MM.1S (cell line): ENCODE measurements at regions not wholly inside any gene's neighbourhood (a gene's known extent, or its start where the extent isn't known, plus 50 kb on each side); places are given as distances from the start of the nearest gene placed in this dataset.

Source experiments
- DNase-seq: peaks from one replicate; pipeline ENCODE4 v3.0.0-alpha.2; 2015
- H2AFZ ChIP-seq: fragments of 300-600 bp; sonication (generic); 2 replicates; pipeline ENCODE4 v1.6.0; 2016; ENCODE audit warnings: antibody characterized with exemption, low read length
- H3F3A ChIP-seq: fragments of 300-600 bp; sonication (generic); 2 replicates; pipeline ENCODE4 v1.6.1; 2016; ENCODE audit warnings: mild to moderate bottlenecking, antibody characterized with exemption, low read length, moderate library complexity, mixed read lengths; ENCODE audit not compliant: insufficient read depth
- H3K27ac ChIP-seq: fragments of 300-600 bp; sonication (generic); 2 replicates; pipeline ENCODE4 v1.5.1; 2016; ENCODE audit warnings: mild to moderate bottlenecking, low read length
- H3K27me3 ChIP-seq: fragments of 300-600 bp; sonication (generic); replicated peaks from 2 replicates; pipeline ENCODE4 v1.6.0; 2016; ENCODE audit warnings: low read length; ENCODE audit not compliant: insufficient read depth
- H3K36me3 ChIP-seq: fragments of 300-600 bp; sonication (generic); replicated peaks from 2 replicates; pipeline ENCODE4 v1.6.1; 2016; ENCODE audit warnings: mild to moderate bottlenecking, low read length, mixed read lengths; ENCODE audit not compliant: insufficient read depth
- H3K4me1 ChIP-seq: fragments of 300-600 bp; sonication (generic); 2 replicates; pipeline ENCODE4 v1.6.1; 2016; ENCODE audit warnings: low read length, mixed read lengths
- H3K4me2 ChIP-seq: fragments of 300-600 bp; sonication (generic); 2 replicates; pipeline ENCODE4 v1.6.0; 2016; ENCODE audit warnings: low read depth, low read length
- H3K4me3 ChIP-seq: fragments of 300-600 bp; sonication (generic); 2 replicates; pipeline ENCODE4 v1.5.1; 2016; ENCODE audit warnings: low read length, mixed read lengths
- H3K79me2 ChIP-seq: fragments of 300-600 bp; sonication (generic); 2 replicates; pipeline ENCODE4 v1.6.1; 2016; ENCODE audit warnings: mixed run types, low read length, mixed read lengths
- H3K9ac ChIP-seq: fragments of 300-600 bp; sonication (generic); 2 replicates; pipeline ENCODE4 v1.6.1; 2016; ENCODE audit warnings: low read length, mixed read lengths
- H3K9me2 ChIP-seq: fragments of 300-600 bp; sonication (generic); replicated peaks from 2 replicates; pipeline ENCODE4 v1.6.1; 2016; ENCODE audit warnings: mild to moderate bottlenecking, low read length, mixed read lengths; ENCODE audit not compliant: insufficient read depth
- H3K9me3 ChIP-seq: fragments of 300-600 bp; sonication (generic); replicated peaks from 2 replicates; pipeline ENCODE4 v1.6.1; 2016; ENCODE audit warnings: mild to moderate bottlenecking, low read length, mixed read lengths; ENCODE audit not compliant: insufficient read depth
- H4K20me1 ChIP-seq: fragments of 300-600 bp; sonication (generic); 2 replicates; pipeline ENCODE4 v1.6.1; 2016; ENCODE audit warnings: mild to moderate bottlenecking, low read length, moderate library complexity, mixed read lengths; ENCODE audit not compliant: insufficient read depth
- CTCF ChIP-seq: fragments of 300-600 bp; sonication (generic); IDR thresholded peaks from 2 replicates; pipeline ENCODE4 v1.5.1; 2016; ENCODE audit warnings: antibody characterized with exemption, low read length, mixed read lengths
- EZH2 ChIP-seq: fragments of 300-600 bp; sonication (generic); optimal IDR thresholded peaks from 2 replicates; pipeline ENCODE3; 2017; ENCODE audit warnings: low read depth, mild to moderate bottlenecking, antibody characterized with exemption, low read length, mixed read lengths
- EZH2phosphoT487 ChIP-seq: fragments of 300-600 bp; sonication (generic); IDR thresholded peaks from 2 replicates; pipeline ENCODE4 v1.6.1; 2018; ENCODE audit warnings: antibody characterized with exemption, low read length

- H3K4me2 ChIP-seq: no peak overlapping the region
- H3K4me3 ChIP-seq: no peak overlapping the region
- no peaks in the 10 kb centered on the region for H3K27me3 ChIP-seq
- H3K36me3 ChIP-seq: no peaks in the 10 kb centered on the region
- DNase-seq: no peak
- H3K27ac ChIP-seq: no peak overlapping the region
- no peaks in the 10 kb centered on the region for H3K9me3 ChIP-seq
- H3K4me1 ChIP-seq: no peaks in the 10 kb centered on the region
- H3K9me2 ChIP-seq: no peaks in the 10 kb centered on the region
- H2AFZ ChIP-seq: no peak overlapping the region
- H3K9ac ChIP-seq: no peak overlapping the region
- H4K20me1 ChIP-seq: no peaks in the 10 kb centered on the region
- no peak for TF ChIP-seq EZH2
- TF ChIP-seq EZH2phosphoT487: no peak
- no peak for TF ChIP-seq CTCF
- H3K79me2 ChIP-seq: no peaks in the 10 kb centered on the region
- H3F3A ChIP-seq: no peaks in the 10 kb centered on the region
Measured at GRCh38 chr3:110615454-110615853, 456.2 kb upstream of the NECTIN3 start.

DNA sequence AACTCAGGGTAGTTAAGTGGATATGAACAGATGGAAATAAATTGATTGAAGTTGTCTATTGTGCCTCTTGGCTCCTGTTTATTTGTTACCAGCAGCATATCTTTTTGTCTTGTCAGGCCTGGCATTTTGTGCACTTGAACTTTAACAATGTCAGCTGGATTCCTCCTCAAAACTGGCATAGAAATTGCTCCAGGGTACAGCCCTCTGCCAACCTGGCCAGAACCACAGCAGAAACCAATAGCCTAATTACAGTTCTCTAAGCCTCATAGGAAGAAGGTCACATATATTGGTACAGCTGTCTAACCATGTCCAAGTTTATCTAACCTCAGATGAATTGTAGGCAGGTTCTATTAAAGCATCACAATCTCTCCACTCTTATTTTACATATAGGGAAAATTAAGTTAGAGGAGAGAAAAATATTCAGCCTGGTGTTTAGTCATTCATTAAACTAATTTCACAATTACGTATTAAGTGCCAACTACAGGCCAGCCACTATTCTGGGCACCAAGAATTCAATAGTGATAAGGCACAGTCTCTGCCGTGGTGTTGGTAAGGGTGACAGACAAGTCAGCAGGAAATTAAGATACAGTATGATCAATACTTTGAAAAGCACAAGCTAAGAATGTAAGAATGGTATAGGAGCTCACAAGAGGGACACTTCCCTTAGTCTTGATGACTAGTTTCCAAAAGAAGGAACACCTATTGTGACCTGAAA is 452.9 kb upstream of the NECTIN3 start:
- Histone ChIP-seq H3K9ac (no peak overlapping the region), H2AFZ (no peak overlapping the region), H3K9me3 (no peaks in the 10 kb centered on the region), H3K9me2 (no peaks in the 10 kb centered on the region), H4K20me1 (no peaks in the 10 kb centered on the region), H3K27me3 (no peaks in the 10 kb centered on the region), H3K4me2 (no peak overlapping the region), H3K36me3 (no peaks in the 10 kb centered on the region), H3K27ac (no peak overlapping the region), H3K4me1 (peaks cover 9% of the 10 kb centered on the region), H3F3A (no peaks in the 10 kb centered on the region), H3K4me3 (no peak overlapping the region), H3K79me2 (no peaks in the 10 kb centered on the region)
- no peak for DNase-seq
- TF ChIP-seq EZH2 (no peak), CTCF (no peak), EZH2phosphoT487 (no peak)

- Histone ChIP-seq H3K9me3 (no peaks in the 10 kb centered on the region), H3K36me3 (0 out of 2 replicates have a peak, but pooled peaks cover 4% of the 10 kb centered on the region)
- no peak for DNase-seq
Measured at GRCh38 chr3:110620118-110620517, 451.5 kb upstream of the NECTIN3 start.

More at GRCh38 chr3:110620118-110620517, 451.5 kb upstream of the NECTIN3 start:
- no peak overlapping the region for H3K4me2 ChIP-seq
- H4K20me1 ChIP-seq: no peaks in the 10 kb centered on the region
- no peak overlapping the region for H3K9ac ChIP-seq
- H3K27ac ChIP-seq: no peak overlapping the region
- TF ChIP-seq EZH2 (no peak), CTCF (no peak), EZH2phosphoT487 (no peak)
- no peaks in the 10 kb centered on the region for H3K9me2 ChIP-seq
- H3K4me1 ChIP-seq: peaks cover 14% of the 10 kb centered on the region
- H3K79me2 ChIP-seq: no peaks in the 10 kb centered on the region
- H3K4me3 ChIP-seq: no peak overlapping the region
- H2AFZ ChIP-seq: no peak overlapping the region
- H3F3A ChIP-seq: no peaks in the 10 kb centered on the region
- no peaks in the 10 kb centered on the region for H3K27me3 ChIP-seq
